ENCODE measurements at regions not wholly inside any gene's neighbourhood (a gene's known extent, or its start where the extent isn't known, plus 50 kb on each side); places are given as distances from the start of the nearest gene placed in this dataset.
"Not testable (repeated sequence)": the region's sequence is repeated elsewhere in the genome, so short reads cannot be mapped to it uniquely, and the experiment has no call there.

- no peak for DNase-seq (ENCODE audit: low read depth)
These were observed 80.4 kb upstream of the MEF2A start for GRCh38 chr15:99485153-99485961.

- DNase-seq (ENCODE audit: low read depth) = no peak
These were observed 79.8 kb upstream of the MEF2A start for GRCh38 chr15:99485992-99486370.

GRCh38 chr15:99486371-99487336, 79.1 kb upstream of the MEF2A start:
- no peak for DNase-seq (ENCODE audit: low read depth)

GRCh38 chr15:99487337-99487730, 78.5 kb upstream of the MEF2A start:
- no peak for DNase-seq (ENCODE audit: low read depth)

GRCh38 chr15:99492275-99492674, 73.5 kb upstream of the MEF2A start:
- DNase-seq (ENCODE audit: low read depth) = no peak

- no peak for DNase-seq (ENCODE audit: low read depth)
These were observed 73.1 kb upstream of the MEF2A start for GRCh38 chr15:99492716-99493115.

- no peak for DNase-seq (ENCODE audit: low read depth)
These were observed 72.3 kb upstream of the MEF2A start for GRCh38 chr15:99493461-99493860.

GRCh38 chr15:99494536-99495233, 71.1 kb upstream of the MEF2A start:
- DNase-seq (ENCODE audit: low read depth) = not testable (repeated sequence)

- DNase-seq (ENCODE audit: low read depth) = no peak
These were observed 70.1 kb upstream of the MEF2A start for GRCh38 chr15:99495430-99496301.

- DNase-seq (ENCODE audit: low read depth) = no peak
These were observed 69.5 kb upstream of the MEF2A start for GRCh38 chr15:99496302-99496629.

GRCh38 chr15:99502182-99502581, 63.6 kb upstream of the MEF2A start:
- no peak for DNase-seq (ENCODE audit: low read depth)

GRCh38 chr15:99502661-99503060, 63.1 kb upstream of the MEF2A start:
- DNase-seq (ENCODE audit: low read depth) = no peak

GRCh38 chr15:99503411-99503810, 62.4 kb upstream of the MEF2A start:
- no peak for DNase-seq (ENCODE audit: low read depth)

GRCh38 chr15:99504071-99504822, 61.5 kb upstream of the MEF2A start:
- DNase-seq (ENCODE audit: low read depth) = no peak

GRCh38 chr15:99504823-99505551, 60.8 kb upstream of the MEF2A start:
- no peak for DNase-seq (ENCODE audit: low read depth)

- no peak for DNase-seq (ENCODE audit: low read depth)
These were observed 59.4 kb upstream of the MEF2A start for GRCh38 chr15:99506399-99506798.

- DNase-seq (ENCODE audit: low read depth) = no peak
These were observed 58.7 kb upstream of the MEF2A start for GRCh38 chr15:99507016-99507503.

GRCh38 chr15:99507504-99508310, 58.1 kb upstream of the MEF2A start:
- no peak for DNase-seq (ENCODE audit: low read depth)

GRCh38 chr15:99508311-99508645, 57.5 kb upstream of the MEF2A start:
- DNase-seq (ENCODE audit: low read depth) = no peak

Measured in activated T-helper 1 cell treated with Interleukin-2 at 50 U/mL for 16 hours (primary cell).